NCI-H2171 treated with DMSO at 0.1 percent for 48 hours (cell line): ENCODE measurements at regions not wholly inside any gene's neighbourhood (a gene's known extent, or its start where the extent isn't known, plus 50 kb on each side); places are given as distances from the start of the nearest gene placed in this dataset.

Experiments
- DNase-seq: peaks from one replicate; lab custom pipeline; 2025; lab: John Stamatoyannopoulos, UW

GRCh38 chr20:50426866-50427718 is 83.1 kb upstream of the PTPN1 start:
- DNase-seq = no peak

- DNase-seq = peak; percentile 17
Observed at GRCh38 chr20:50427719-50428083, 82.5 kb upstream of the PTPN1 start.

- no peak for DNase-seq
Observed at GRCh38 chr20:50428097-50428828, 81.9 kb upstream of the PTPN1 start.

GRCh38 chr20:50429412-50429811 is 80.8 kb upstream of the PTPN1 start:
- DNase-seq = no peak

GRCh38 chr20:50431066-50431450 is 79.1 kb upstream of the PTPN1 start:
- no peak for DNase-seq

- no peak for DNase-seq
Observed at GRCh38 chr20:50433001-50433761, 77.0 kb upstream of the PTPN1 start.

GRCh38 chr20:50434321-50434652 is 75.9 kb upstream of the PTPN1 start:
- no peak for DNase-seq

GRCh38 chr20:50434653-50435396 is 75.4 kb upstream of the PTPN1 start:
- DNase-seq = no peak

GRCh38 chr20:50435397-50436051 is 74.7 kb upstream of the PTPN1 start:
- DNase-seq = no peak

GRCh38 chr20:50436052-50436656 is 74.0 kb upstream of the PTPN1 start:
- no peak for DNase-seq

- DNase-seq = no peak
Observed at GRCh38 chr20:50436696-50437095, 73.5 kb upstream of the PTPN1 start.

- peak; percentile 74 for DNase-seq
Observed at GRCh38 chr20:50438986-50439407, 71.2 kb upstream of the PTPN1 start.

- DNase-seq = no peak
Observed at GRCh38 chr20:50439539-50440453, 70.4 kb upstream of the PTPN1 start.

- DNase-seq = no peak
Observed at GRCh38 chr20:50442512-50442911, 67.7 kb upstream of the PTPN1 start.

GRCh38 chr20:50445354-50446151 is 64.6 kb upstream of the PTPN1 start:
- no peak for DNase-seq

- no peak for DNase-seq
Observed at GRCh38 chr20:50446351-50447101, 63.7 kb upstream of the PTPN1 start.

- no peak for DNase-seq
Observed at GRCh38 chr20:50447102-50447804, 62.9 kb upstream of the PTPN1 start.

GRCh38 chr20:50447817-50448216 is 62.4 kb upstream of the PTPN1 start:
- DNase-seq = no peak
